ENCODE measurements at regions not wholly inside any gene's neighbourhood (a gene's known extent, or its start where the extent isn't known, plus 50 kb on each side); places are given as distances from the start of the nearest gene placed in this dataset.

DNA sequence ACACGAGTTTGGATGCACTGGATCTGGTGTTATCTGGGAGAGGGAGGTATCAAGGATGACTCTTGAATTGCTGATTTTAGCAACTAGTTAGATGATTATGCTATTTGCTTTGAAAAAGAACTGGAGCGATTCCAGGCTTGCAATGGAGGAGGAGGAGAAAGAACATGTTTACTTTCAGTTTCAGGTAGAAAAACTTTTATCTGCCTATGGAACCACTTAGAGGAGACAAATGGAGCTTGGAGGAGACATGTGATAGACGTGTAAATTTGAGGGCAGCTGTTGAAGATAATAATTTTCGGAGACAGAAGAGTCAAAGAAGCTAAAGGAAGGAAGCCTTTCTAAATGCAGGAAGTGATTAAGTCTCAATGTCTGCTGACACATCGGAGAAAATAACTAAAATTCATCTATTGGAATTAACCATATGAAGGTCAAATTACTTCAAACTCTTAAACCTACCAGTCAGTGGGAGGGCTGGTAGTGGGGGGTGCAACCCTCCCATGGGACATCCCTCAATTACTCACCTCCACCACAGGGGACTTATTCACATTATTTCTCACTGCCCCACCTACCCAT, 56.4 kb upstream of the GNAI1 start:
- TF ChIP-seq, protein P1, sequence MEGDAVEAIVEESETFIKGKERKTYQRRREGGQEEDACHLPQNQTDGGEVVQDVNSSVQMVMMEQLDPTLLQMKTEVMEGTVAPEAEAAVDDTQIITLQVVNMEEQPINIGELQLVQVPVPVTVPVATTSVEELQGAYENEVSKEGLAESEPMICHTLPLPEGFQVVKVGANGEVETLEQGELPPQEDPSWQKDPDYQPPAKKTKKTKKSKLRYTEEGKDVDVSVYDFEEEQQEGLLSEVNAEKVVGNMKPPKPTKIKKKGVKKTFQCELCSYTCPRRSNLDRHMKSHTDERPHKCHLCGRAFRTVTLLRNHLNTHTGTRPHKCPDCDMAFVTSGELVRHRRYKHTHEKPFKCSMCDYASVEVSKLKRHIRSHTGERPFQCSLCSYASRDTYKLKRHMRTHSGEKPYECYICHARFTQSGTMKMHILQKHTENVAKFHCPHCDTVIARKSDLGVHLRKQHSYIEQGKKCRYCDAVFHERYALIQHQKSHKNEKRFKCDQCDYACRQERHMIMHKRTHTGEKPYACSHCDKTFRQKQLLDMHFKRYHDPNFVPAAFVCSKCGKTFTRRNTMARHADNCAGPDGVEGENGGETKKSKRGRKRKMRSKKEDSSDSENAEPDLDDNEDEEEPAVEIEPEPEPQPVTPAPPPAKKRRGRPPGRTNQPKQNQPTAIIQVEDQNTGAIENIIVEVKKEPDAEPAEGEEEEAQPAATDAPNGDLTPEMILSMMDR (IDR thresholded peaks at IDR 0.05), result no peak
- TF ChIP-seq EZH2 (IDR thresholded peaks at IDR 0.05; ENCODE audit: borderline replicate concordance, insufficient read depth, low read depth, low read length, poor library complexity, severe bottlenecking), result no peak

All from B cell (primary cell).